H9 (cell line): ENCODE measurements at regions not wholly inside any gene's neighbourhood (a gene's known extent, or its start where the extent isn't known, plus 50 kb on each side); places are given as distances from the start of the nearest gene placed in this dataset.

Source experiments
- DNase-seq: peaks from one replicate; pipeline ENCODE4 v3.0.0-alpha.2; 2017
- H2AFZ ChIP-seq: one replicate; pipeline ENCODE4 v1.6.1; 2013; ENCODE audit warnings: mild to moderate bottlenecking, low read length, control low read depth, moderate library complexity
- H2AK5ac ChIP-seq: 2 replicates; pipeline ENCODE4 v1.6.1; 2013; ENCODE audit warnings: low read length, control low read depth, mixed read lengths; ENCODE audit not compliant: insufficient read length
- H2BK120ac ChIP-seq: one replicate; pipeline ENCODE4 v1.6.1; 2013; ENCODE audit warnings: low read depth, mild to moderate bottlenecking, low read length, control low read depth, inconsistent platforms; ENCODE audit not compliant: poor library complexity, severe bottlenecking
- H2BK12ac ChIP-seq: 2 replicates; pipeline ENCODE4 v1.6.1; 2013; ENCODE audit warnings: low read length, control low read depth, mixed read lengths, low read depth; ENCODE audit not compliant: insufficient read length
- H2BK15ac ChIP-seq: 2 replicates; pipeline ENCODE4 v1.6.1; 2013; ENCODE audit warnings: low read depth, low read length, control low read depth
- H2BK20ac ChIP-seq: one replicate; pipeline ENCODE4 v1.6.1; 2013; ENCODE audit warnings: low read depth, mild to moderate bottlenecking, low read length, control low read depth, inconsistent platforms; ENCODE audit not compliant: poor library complexity, severe bottlenecking
- H2BK5ac ChIP-seq: 2 replicates; pipeline ENCODE4 v1.6.1; 2013; ENCODE audit warnings: low read length, control low read depth, mixed read lengths; ENCODE audit not compliant: insufficient read length
- H3K14ac ChIP-seq: 2 replicates; pipeline ENCODE4 v1.6.1; 2013; ENCODE audit warnings: low read length, control low read depth; ENCODE audit not compliant: insufficient read depth
- H3K18ac ChIP-seq: 2 replicates; pipeline ENCODE4 v1.6.1; 2013; ENCODE audit warnings: low read depth, mild to moderate bottlenecking, mixed read lengths, low read length, control low read depth; ENCODE audit not compliant: insufficient read length
- H3K23ac ChIP-seq: 2 replicates; pipeline ENCODE4 v1.6.1; 2013; ENCODE audit warnings: low read length, control low read depth, mixed read lengths, low read depth; ENCODE audit not compliant: insufficient read length
- H3K23me2 ChIP-seq: 2 replicates; pipeline ENCODE4 v1.6.1; 2013; ENCODE audit warnings: low read depth, mild to moderate bottlenecking, mixed read lengths, low read length, control low read depth; ENCODE audit not compliant: insufficient read length, poor library complexity, severe bottlenecking
- H3K27ac ChIP-seq: 2 replicates; pipeline ENCODE4 v1.5.1; 2013; ENCODE audit warnings: low read length, control low read depth, mixed read lengths, low read depth; ENCODE audit not compliant: insufficient read length
- H3K27me3 ChIP-seq: 2 replicates; pipeline ENCODE4 v1.6.1; 2013; ENCODE audit warnings: low read length, control low read depth, inconsistent platforms; ENCODE audit not compliant: insufficient read depth
- H3K4ac ChIP-seq: 2 replicates; pipeline ENCODE4 v1.6.1; 2013; ENCODE audit warnings: low read depth, mild to moderate bottlenecking, control low read depth, inconsistent platforms, low read length, moderate library complexity
- H3K4me1 ChIP-seq: 2 replicates; pipeline ENCODE4 v1.6.1; 2013; ENCODE audit warnings: low read length, control low read depth, inconsistent platforms; ENCODE audit not compliant: insufficient read depth
- H3K4me2 ChIP-seq: 2 replicates; pipeline ENCODE4 v1.6.1; 2013; ENCODE audit warnings: low read length, control low read depth, mixed read lengths; ENCODE audit not compliant: insufficient read length, insufficient read depth
- H3K56ac ChIP-seq: 2 replicates; pipeline ENCODE4 v1.6.1; 2013; ENCODE audit warnings: low read depth, mild to moderate bottlenecking, mixed read lengths, low read length, control low read depth; ENCODE audit not compliant: insufficient read length
- H3K79me1 ChIP-seq: 2 replicates; pipeline ENCODE4 v1.6.1; 2013; ENCODE audit warnings: low read depth, mild to moderate bottlenecking, moderate library complexity, low read length, control low read depth, inconsistent platforms; ENCODE audit not compliant: insufficient read depth, poor library complexity, severe bottlenecking
- H3K79me2 ChIP-seq: 2 replicates; pipeline ENCODE4 v1.6.1; 2013; ENCODE audit warnings: low read length, control low read depth, inconsistent platforms; ENCODE audit not compliant: insufficient read depth
- H3K9ac ChIP-seq: 2 replicates; pipeline ENCODE4 v1.6.1; 2013; ENCODE audit warnings: low read length, control low read depth, mixed read lengths; ENCODE audit not compliant: insufficient read length; ENCODE audit errors: extremely low read depth
- H3K9me3 ChIP-seq: one replicate; pipeline ENCODE4 v1.6.1; 2013; ENCODE audit warnings: low read depth, low read length, inconsistent platforms; ENCODE audit not compliant: control insufficient read depth
- H3T11ph ChIP-seq: one replicate; pipeline ENCODE4 v1.6.1; 2013; ENCODE audit warnings: mild to moderate bottlenecking, low read length, control low read depth, inconsistent platforms
- H4K20me1 ChIP-seq: one replicate; pipeline ENCODE4 v1.6.1; 2013; ENCODE audit not compliant: control insufficient read depth, insufficient read length, insufficient read depth
- H4K5ac ChIP-seq: 2 replicates; pipeline ENCODE4 v1.6.1; 2013; ENCODE audit warnings: low read depth, mild to moderate bottlenecking, mixed read lengths, low read length, control low read depth; ENCODE audit not compliant: insufficient read length
- H4K8ac ChIP-seq: replicated peaks from 2 replicates; pipeline ENCODE4 v1.6.1; 2013; ENCODE audit warnings: low read length, control low read depth, mixed read lengths, low read depth; ENCODE audit not compliant: insufficient read length
- H4K91ac ChIP-seq: 2 replicates; pipeline ENCODE4 v1.6.1; 2013; ENCODE audit warnings: low read depth, mild to moderate bottlenecking, moderate library complexity, mixed read lengths, low read length, control low read depth; ENCODE audit not compliant: insufficient read length
- H3K27ac Mint-ChIP-seq, 3 experiments: 2 replicates in 2 of 3; 3 replicates in 1 of 3; pipeline ENCODE4 v1.8.0; 2020 to 2021; ENCODE audit warnings: mixed read lengths in 3 of 3, mild to moderate bottlenecking in 1 of 3, moderate library complexity in 1 of 3
- H3K27me3 Mint-ChIP-seq: 2 replicates; pipeline ENCODE4 v1.8.0; 2021; ENCODE audit warnings: low read depth, mild to moderate bottlenecking, moderate library complexity, mixed read lengths
- H3K36me3 Mint-ChIP-seq, 3 experiments: 2 replicates in 2 of 3; 3 replicates in 1 of 3; pipeline ENCODE4 v1.8.0; 2020 to 2021; ENCODE audit warnings: low read depth in 3 of 3, mixed read lengths in 3 of 3; ENCODE audit not compliant: insufficient read depth in 1 of 3
- H3K4me1 Mint-ChIP-seq, 2 experiments: 2 replicates each; pipeline ENCODE4 v1.8.0; 2020; ENCODE audit warnings: mixed read lengths in 2 of 2
- H3K4me3 Mint-ChIP-seq, 2 experiments: 2 replicates in 1 of 2; 3 replicates in 1 of 2; pipeline ENCODE4 v1.8.0; 2020 to 2021; ENCODE audit warnings: mild to moderate bottlenecking in 2 of 2, mixed read lengths in 2 of 2, moderate library complexity in 1 of 2
- H3K9me3 Mint-ChIP-seq, 2 experiments: 2 replicates in 1 of 2; 3 replicates in 1 of 2; pipeline ENCODE4 v1.8.0; 2020; ENCODE audit warnings: mild to moderate bottlenecking in 2 of 2, mixed read lengths in 2 of 2, moderate library complexity in 1 of 2
- CTCF ChIP-seq: fragments of 200-600 bp; sonication (generic); conservative IDR thresholded peaks from 3 replicates; pipeline ENCODE4 v1.8.0; 2021; ENCODE audit warnings: antibody characterized with exemption, mild to moderate bottlenecking
- WGBS: extraction: QIAGEN DNeasy Blood & Tissue Kit; methylation state at CpG from one replicate; pipeline ENCODE4 v1.1.7; 2013; ENCODE audit warnings: missing lambda C conversion rate, low lambda C conversion rate, mixed read lengths; ENCODE audit not compliant: insufficient read length; ENCODE audit errors: extremely low coverage; 5-methylcytosine and 5-hydroxymethylcytosine counted together

GRCh38 chr4:81634766-81635549 is 163.3 kb upstream of the RASGEF1B start:
- no peak overlapping the region for H3K27ac Mint-ChIP-seq

More at GRCh38 chr4:81634766-81635549, 163.3 kb upstream of the RASGEF1B start:
- Histone ChIP-seq H4K5ac (no peak overlapping the region), H3K18ac (no peak overlapping the region), H2BK20ac (no peak overlapping the region), H3K23ac (no peak overlapping the region), H3T11ph (no peak overlapping the region), H4K20me1 (no peaks in the 10 kb centered on the region), H2BK5ac (no peak overlapping the region), H3K4ac (no peak overlapping the region), H3K4me1 (peaks cover 5% of the 10 kb centered on the region; the same call in 1 of the 2 replicates), H3K79me2 (no peaks in the 10 kb centered on the region), H4K8ac (no peak overlapping the region), H2BK15ac (no peak overlapping the region), H3K27ac (no peak overlapping the region), H3K27me3 (no peaks in the 10 kb centered on the region), H3K4me2 (no peak overlapping the region), H2BK12ac (no peak overlapping the region), H3K79me1 (no peaks in the 10 kb centered on the region), H2BK120ac (no peak overlapping the region), H3K23me2 (no peaks in the 10 kb centered on the region), H3K9ac (no peak overlapping the region), H3K56ac (no peak overlapping the region), H2AFZ (no peak overlapping the region), H2AK5ac (no peak overlapping the region), H3K14ac (no peak overlapping the region), H4K91ac (no peak overlapping the region), H3K9me3 (no peaks in the 10 kb centered on the region)
- TF ChIP-seq CTCF, result no peak
- Mint-ChIP-seq H3K36me3 (no peaks in the 10 kb centered on the region), H3K9me3 (no peaks in the 10 kb centered on the region), H3K4me1 (peaks cover 9 to 17% of the 10 kb centered on the region in 2 experiments), H3K27me3 (peaks cover 6% of the 10 kb centered on the region), H3K4me3 (no peak overlapping the region)
- no CpG with 5 or more reads among the region's 1 CpG for WGBS
- DNase-seq, result no peak
